HL-60 (cell line): ENCODE measurements at regions not wholly inside any gene's neighbourhood (a gene's known extent, or its start where the extent isn't known, plus 50 kb on each side); places are given as distances from the start of the nearest gene placed in this dataset.

Source experiments
- CTCF ChIP-seq: IDR thresholded peaks from one replicate; pipeline ENCODE4 v1.5.1; 2011; ENCODE audit warnings: low read length, control low read depth, inconsistent platforms; ENCODE audit not compliant: insufficient read depth
- POLR2AphosphoS5 ChIP-seq: IDR thresholded peaks from 2 replicates; pipeline ENCODE4 v1.6.1; 2012; ENCODE audit warnings: low read depth
- TF ChIP-seq, protein P1 (sequence below): IDR thresholded peaks from 2 replicates; pipeline ENCODE4 v1.6.1; 2012; ENCODE audit warnings: low read depth; ENCODE audit not compliant: insufficient replicate concordance

GRCh38 chr2:603869-604268 is 73.3 kb downstream of the TMEM18 start:
- no peak for TF ChIP-seq CTCF
- TF ChIP-seq POLR2AphosphoS5 = no peak
- TF ChIP-seq, protein P1, sequence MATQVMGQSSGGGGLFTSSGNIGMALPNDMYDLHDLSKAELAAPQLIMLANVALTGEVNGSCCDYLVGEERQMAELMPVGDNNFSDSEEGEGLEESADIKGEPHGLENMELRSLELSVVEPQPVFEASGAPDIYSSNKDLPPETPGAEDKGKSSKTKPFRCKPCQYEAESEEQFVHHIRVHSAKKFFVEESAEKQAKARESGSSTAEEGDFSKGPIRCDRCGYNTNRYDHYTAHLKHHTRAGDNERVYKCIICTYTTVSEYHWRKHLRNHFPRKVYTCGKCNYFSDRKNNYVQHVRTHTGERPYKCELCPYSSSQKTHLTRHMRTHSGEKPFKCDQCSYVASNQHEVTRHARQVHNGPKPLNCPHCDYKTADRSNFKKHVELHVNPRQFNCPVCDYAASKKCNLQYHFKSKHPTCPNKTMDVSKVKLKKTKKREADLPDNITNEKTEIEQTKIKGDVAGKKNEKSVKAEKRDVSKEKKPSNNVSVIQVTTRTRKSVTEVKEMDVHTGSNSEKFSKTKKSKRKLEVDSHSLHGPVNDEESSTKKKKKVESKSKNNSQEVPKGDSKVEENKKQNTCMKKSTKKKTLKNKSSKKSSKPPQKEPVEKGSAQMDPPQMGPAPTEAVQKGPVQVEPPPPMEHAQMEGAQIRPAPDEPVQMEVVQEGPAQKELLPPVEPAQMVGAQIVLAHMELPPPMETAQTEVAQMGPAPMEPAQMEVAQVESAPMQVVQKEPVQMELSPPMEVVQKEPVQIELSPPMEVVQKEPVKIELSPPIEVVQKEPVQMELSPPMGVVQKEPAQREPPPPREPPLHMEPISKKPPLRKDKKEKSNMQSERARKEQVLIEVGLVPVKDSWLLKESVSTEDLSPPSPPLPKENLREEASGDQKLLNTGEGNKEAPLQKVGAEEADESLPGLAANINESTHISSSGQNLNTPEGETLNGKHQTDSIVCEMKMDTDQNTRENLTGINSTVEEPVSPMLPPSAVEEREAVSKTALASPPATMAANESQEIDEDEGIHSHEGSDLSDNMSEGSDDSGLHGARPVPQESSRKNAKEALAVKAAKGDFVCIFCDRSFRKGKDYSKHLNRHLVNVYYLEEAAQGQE = no peak
